ENCODE measurements at regions not wholly inside any gene's neighbourhood (a gene's known extent, or its start where the extent isn't known, plus 50 kb on each side); places are given as distances from the start of the nearest gene placed in this dataset.

DNA sequence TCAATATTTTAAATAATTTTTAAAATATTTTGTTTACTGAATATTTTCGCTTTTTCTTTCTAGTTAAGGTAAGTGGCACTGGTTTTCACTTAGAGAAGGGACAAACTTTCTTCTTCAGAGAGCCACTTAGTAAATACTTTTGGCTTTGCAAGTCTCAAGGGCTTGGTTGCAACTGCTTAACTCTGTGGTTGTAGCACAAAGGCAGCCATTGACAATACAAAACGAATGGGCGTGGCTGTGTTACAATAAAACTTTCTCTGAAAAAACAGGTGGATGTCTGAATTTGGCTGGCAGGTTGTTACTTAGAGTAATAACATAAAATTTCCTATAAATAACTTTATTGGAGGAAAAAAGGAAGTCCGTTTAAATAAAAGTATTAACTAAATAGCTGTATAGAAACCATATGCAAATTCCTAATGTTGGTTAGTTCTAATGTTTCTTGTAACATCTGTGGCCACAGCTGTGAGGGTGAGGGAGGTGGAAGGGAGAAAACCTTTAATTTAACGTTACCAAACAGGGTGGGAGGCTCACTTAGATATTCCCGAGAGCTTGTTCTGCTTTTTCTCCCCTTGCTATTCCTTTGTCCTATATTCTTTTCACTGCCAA lies 62.4 kb upstream of the TNP1 start:
- Histone ChIP-seq H3K9me3 (ENCODE audit: control insufficient read depth in 4 of 4, insufficient read depth in 3 of 4, low read length in 3 of 4) (no peaks in the 10 kb centered on the region), H3K4me1 (ENCODE audit: control insufficient read depth in 5 of 5, insufficient read depth in 5 of 5, low read length in 5 of 5) (peaks cover 0 to 2% (median 0%) of the 10 kb centered on the region in 5 donors), H3K27ac (ENCODE audit: low read depth in 1 of 2, low read length in 1 of 2) (no peak overlapping the region), H3K36me3 (ENCODE audit: control insufficient read depth in 4 of 4, insufficient read depth in 4 of 4, low read length in 4 of 4) (no peaks in the 10 kb centered on the region), H3K4me3 (no peak overlapping the region), H3K27me3 (ENCODE audit: control insufficient read depth in 3 of 3, insufficient read depth in 3 of 3, low read length in 2 of 3) (no peaks in the 10 kb centered on the region), H3K9ac (ENCODE audit: insufficient read depth in 1 of 2, low read length in 2 of 2) (no peak overlapping the region)
- 73 to 86% methylated on average over 6 of the region's 6 CpGs for WGBS, 2 donors
- TF ChIP-seq, protein P1, sequence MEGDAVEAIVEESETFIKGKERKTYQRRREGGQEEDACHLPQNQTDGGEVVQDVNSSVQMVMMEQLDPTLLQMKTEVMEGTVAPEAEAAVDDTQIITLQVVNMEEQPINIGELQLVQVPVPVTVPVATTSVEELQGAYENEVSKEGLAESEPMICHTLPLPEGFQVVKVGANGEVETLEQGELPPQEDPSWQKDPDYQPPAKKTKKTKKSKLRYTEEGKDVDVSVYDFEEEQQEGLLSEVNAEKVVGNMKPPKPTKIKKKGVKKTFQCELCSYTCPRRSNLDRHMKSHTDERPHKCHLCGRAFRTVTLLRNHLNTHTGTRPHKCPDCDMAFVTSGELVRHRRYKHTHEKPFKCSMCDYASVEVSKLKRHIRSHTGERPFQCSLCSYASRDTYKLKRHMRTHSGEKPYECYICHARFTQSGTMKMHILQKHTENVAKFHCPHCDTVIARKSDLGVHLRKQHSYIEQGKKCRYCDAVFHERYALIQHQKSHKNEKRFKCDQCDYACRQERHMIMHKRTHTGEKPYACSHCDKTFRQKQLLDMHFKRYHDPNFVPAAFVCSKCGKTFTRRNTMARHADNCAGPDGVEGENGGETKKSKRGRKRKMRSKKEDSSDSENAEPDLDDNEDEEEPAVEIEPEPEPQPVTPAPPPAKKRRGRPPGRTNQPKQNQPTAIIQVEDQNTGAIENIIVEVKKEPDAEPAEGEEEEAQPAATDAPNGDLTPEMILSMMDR (IDR thresholded peaks at IDR 0.05; ENCODE audit: control extremely low read depth, extremely low read depth) = no peak
- DNase-seq = peak in 1 of 3 donors; percentile 13
- ATAC-seq (ENCODE audit: insufficient read depth, low FRiP score) = no peak

DNA sequence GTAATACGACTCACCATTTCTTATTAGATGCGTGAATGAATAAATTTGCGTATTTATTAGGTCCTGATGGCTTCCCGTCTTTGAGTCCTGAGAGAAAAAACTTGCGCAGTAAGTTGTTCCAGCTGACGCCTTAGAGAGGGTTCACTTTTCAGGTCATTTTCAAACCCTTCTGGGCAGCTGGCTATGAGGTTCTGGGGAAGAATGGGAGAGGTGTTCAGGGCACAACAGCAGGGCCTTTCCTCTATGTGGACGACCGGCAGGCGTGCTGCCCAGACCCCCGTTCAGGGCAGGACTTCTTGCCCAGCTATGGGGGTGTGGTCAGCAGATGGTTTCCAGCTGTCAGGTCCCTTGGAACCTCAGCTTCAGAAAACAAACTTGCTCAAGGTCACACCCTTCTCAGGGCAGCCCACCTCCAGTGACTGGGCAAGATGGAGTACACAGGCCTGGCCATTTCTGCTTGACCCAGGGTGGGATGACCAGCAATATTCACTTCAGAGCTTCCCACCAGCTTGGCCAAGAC lies 61.1 kb upstream of the TNP1 start:
- H3K27ac ChIP-seq (ENCODE audit: low read depth in 1 of 2, low read length in 1 of 2) = no peak overlapping the region
- H3K9me3 ChIP-seq (ENCODE audit: control insufficient read depth in 4 of 4, insufficient read depth in 3 of 4, low read length in 3 of 4) = no peaks in the 10 kb centered on the region
- DNase-seq (no peak), ATAC-seq (ENCODE audit: insufficient read depth, low FRiP score) (no peak)
- no peaks in the 10 kb centered on the region for H3K4me1 ChIP-seq (ENCODE audit: control insufficient read depth in 5 of 5, insufficient read depth in 5 of 5, low read length in 5 of 5)
- WGBS, 2 donors = 93% methylated on average over 10 of the region's 10 CpGs
- no peak overlapping the region for H3K4me3 ChIP-seq
- H3K27me3 ChIP-seq (ENCODE audit: control insufficient read depth in 3 of 3, insufficient read depth in 3 of 3, low read length in 2 of 3) = no peaks in the 10 kb centered on the region
- H3K36me3 ChIP-seq (ENCODE audit: control insufficient read depth in 4 of 4, insufficient read depth in 4 of 4, low read length in 4 of 4) = no peaks in the 10 kb centered on the region
- no peak overlapping the region for H3K9ac ChIP-seq (ENCODE audit: insufficient read depth in 1 of 2, low read length in 2 of 2)
- TF ChIP-seq, protein P1 (IDR thresholded peaks at IDR 0.05; ENCODE audit: control extremely low read depth, extremely low read depth) = no peak

DNA sequence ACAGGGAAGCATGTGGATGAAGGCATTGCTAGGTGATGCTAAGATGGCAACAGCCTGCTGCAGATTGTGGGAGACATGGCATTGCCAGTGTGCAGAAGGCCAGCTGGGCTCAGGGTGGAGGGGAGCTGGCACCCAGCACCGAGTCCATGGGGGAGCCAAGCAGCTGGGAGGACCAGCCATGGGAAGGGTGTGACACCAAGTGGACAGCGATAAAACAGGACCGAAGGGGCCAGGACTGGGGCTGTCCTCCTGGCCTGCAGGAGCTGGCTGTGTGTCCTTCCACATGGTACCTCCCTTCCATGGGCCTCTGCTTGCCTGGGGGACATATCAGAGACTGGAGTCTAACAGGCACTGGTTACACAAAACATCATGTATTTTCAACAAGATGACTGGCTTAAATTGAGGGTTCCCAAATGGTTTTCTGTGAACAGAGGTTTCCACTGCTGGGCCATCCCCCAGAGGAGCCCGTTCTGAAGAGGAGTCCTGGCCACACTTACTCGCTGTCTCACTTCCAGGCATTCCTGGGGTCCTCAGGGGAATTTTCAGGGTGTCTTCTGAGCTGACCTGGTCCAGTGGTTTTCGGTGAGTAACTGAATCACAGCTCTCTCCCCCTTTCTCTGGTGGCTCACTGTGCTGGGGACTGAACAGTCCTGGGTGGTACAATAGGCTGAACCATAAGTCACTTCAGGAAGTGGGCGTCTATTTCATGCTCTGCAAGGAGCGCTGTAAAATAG lies 60.4 kb upstream of the TNP1 start:
- TF ChIP-seq, protein P1 (IDR thresholded peaks at IDR 0.05; ENCODE audit: control extremely low read depth, extremely low read depth) = no peak
- no peaks in the 10 kb centered on the region for H3K4me1 ChIP-seq (ENCODE audit: control insufficient read depth in 5 of 5, insufficient read depth in 5 of 5, low read length in 5 of 5)
- ATAC-seq (ENCODE audit: insufficient read depth, low FRiP score) = no peak
- H3K9ac ChIP-seq (ENCODE audit: insufficient read depth in 1 of 2, low read length in 2 of 2) = no peak overlapping the region
- H3K4me3 ChIP-seq = no peak overlapping the region
- H3K36me3 ChIP-seq (ENCODE audit: control insufficient read depth in 4 of 4, insufficient read depth in 4 of 4, low read length in 4 of 4) = no peaks in the 10 kb centered on the region
- no peaks in the 10 kb centered on the region for H3K9me3 ChIP-seq (ENCODE audit: control insufficient read depth in 4 of 4, insufficient read depth in 3 of 4, low read length in 3 of 4)
- H3K27me3 ChIP-seq (ENCODE audit: control insufficient read depth in 3 of 3, insufficient read depth in 3 of 3, low read length in 2 of 3) = no peaks in the 10 kb centered on the region
- H3K27ac ChIP-seq (ENCODE audit: low read depth in 1 of 2, low read length in 1 of 2) = no peak overlapping the region
- WGBS, 2 donors = 93 to 96% methylated on average over 8 of the region's 8 CpGs
- no peak for DNase-seq
